ENCODE measurements at regions not wholly inside any gene's neighbourhood (a gene's known extent, or its start where the extent isn't known, plus 50 kb on each side); places are given as distances from the start of the nearest gene placed in this dataset.

GRCh38 chr2:128690869-128691268 lies 372.2 kb upstream of the HS6ST1 start:
- WGBS, 2 experiments (ENCODE audit: insufficient coverage in 2 of 2): 83 to 87% methylated on average over 5 to 9 of the region's 9 CpGs
- Histone ChIP-seq H3K4me3 (ENCODE audit: extremely low read depth, insufficient read depth, low read length, poor library complexity, severe bottlenecking) (no peak overlapping the region), H3K36me3 (ENCODE audit: control insufficient read depth, insufficient read depth, low read length) (no peaks in the 10 kb centered on the region), H3K4me1 (ENCODE audit: control insufficient read depth, insufficient read depth, low read length, poor library complexity, severe bottlenecking) (no peaks in the 10 kb centered on the region), H3K9me3 (ENCODE audit: control insufficient read depth, low read length) (no peaks in the 10 kb centered on the region), H3K27ac (ENCODE audit: low read depth, low read length, severe bottlenecking) (no peak overlapping the region)

- H3K4me1 ChIP-seq (ENCODE audit: control insufficient read depth, insufficient read depth, low read length, poor library complexity, severe bottlenecking): no peaks in the 10 kb centered on the region
- no peaks in the 10 kb centered on the region for H3K36me3 ChIP-seq (ENCODE audit: control insufficient read depth, insufficient read depth, low read length)
- 53 to 54% methylated on average over 4 to 5 of the region's 6 CpGs for WGBS, 2 experiments (ENCODE audit: insufficient coverage in 2 of 2)
- no peaks in the 10 kb centered on the region for H3K9me3 ChIP-seq (ENCODE audit: control insufficient read depth, low read length)
- H3K4me3 ChIP-seq (ENCODE audit: extremely low read depth, insufficient read depth, low read length, poor library complexity, severe bottlenecking): no peak overlapping the region
- H3K27ac ChIP-seq (ENCODE audit: low read depth, low read length, severe bottlenecking): no peak overlapping the region
These were observed 372.9 kb upstream of the HS6ST1 start for GRCh38 chr2:128691526-128691925.

- 93 to 94% methylated on average over 13 to 14 of the region's 15 CpGs for WGBS, 2 experiments (ENCODE audit: insufficient coverage in 2 of 2)
- no peaks in the 10 kb centered on the region for H3K4me1 ChIP-seq (ENCODE audit: control insufficient read depth, insufficient read depth, low read length, poor library complexity, severe bottlenecking)
These were observed 374.5 kb upstream of the HS6ST1 start for GRCh38 chr2:128692895-128693742.

GRCh38 chr2:128693743-128694029 lies 375.0 kb upstream of the HS6ST1 start:
- WGBS, 2 experiments (ENCODE audit: insufficient coverage in 2 of 2): 94 to 98% methylated on average over 7 of the region's 7 CpGs
- no peak overlapping the region for H3K4me3 ChIP-seq (ENCODE audit: extremely low read depth, insufficient read depth, low read length, poor library complexity, severe bottlenecking)
- no peak overlapping the region for H3K27ac ChIP-seq (ENCODE audit: low read depth, low read length, severe bottlenecking)
- no peaks in the 10 kb centered on the region for H3K9me3 ChIP-seq (ENCODE audit: control insufficient read depth, low read length)
- no peaks in the 10 kb centered on the region for H3K36me3 ChIP-seq (ENCODE audit: control insufficient read depth, insufficient read depth, low read length)
- H3K4me1 ChIP-seq (ENCODE audit: control insufficient read depth, insufficient read depth, low read length, poor library complexity, severe bottlenecking): no peaks in the 10 kb centered on the region

More at GRCh38 chr2:128692895-128693742, 374.5 kb upstream of the HS6ST1 start:
- no peaks in the 10 kb centered on the region for H3K9me3 ChIP-seq (ENCODE audit: control insufficient read depth, low read length)
- H3K36me3 ChIP-seq (ENCODE audit: control insufficient read depth, insufficient read depth, low read length): no peaks in the 10 kb centered on the region
- H3K27ac ChIP-seq (ENCODE audit: low read depth, low read length, severe bottlenecking): no peak overlapping the region
- H3K4me3 ChIP-seq (ENCODE audit: extremely low read depth, insufficient read depth, low read length, poor library complexity, severe bottlenecking): no peak overlapping the region

GRCh38 chr2:128695646-128696220 lies 377.1 kb upstream of the HS6ST1 start:
- Histone ChIP-seq H3K4me3 (ENCODE audit: extremely low read depth, insufficient read depth, low read length, poor library complexity, severe bottlenecking) (no peak overlapping the region), H3K36me3 (ENCODE audit: control insufficient read depth, insufficient read depth, low read length) (no peaks in the 10 kb centered on the region), H3K4me1 (ENCODE audit: control insufficient read depth, insufficient read depth, low read length, poor library complexity, severe bottlenecking) (no peaks in the 10 kb centered on the region), H3K9me3 (ENCODE audit: control insufficient read depth, low read length) (no peaks in the 10 kb centered on the region), H3K27ac (ENCODE audit: low read depth, low read length, severe bottlenecking) (no peak overlapping the region)
- WGBS, 2 experiments (ENCODE audit: insufficient coverage in 2 of 2): 81 to 87% methylated on average over 7 to 8 of the region's 8 CpGs

- no peak overlapping the region for H3K4me3 ChIP-seq (ENCODE audit: extremely low read depth, insufficient read depth, low read length, poor library complexity, severe bottlenecking)
- H3K9me3 ChIP-seq (ENCODE audit: control insufficient read depth, low read length): no peaks in the 10 kb centered on the region
- 95 to 100% methylated on average over 3 to 5 of the region's 6 CpGs for WGBS, 2 experiments (ENCODE audit: insufficient coverage in 2 of 2)
- H3K36me3 ChIP-seq (ENCODE audit: control insufficient read depth, insufficient read depth, low read length): no peaks in the 10 kb centered on the region
- no peaks in the 10 kb centered on the region for H3K4me1 ChIP-seq (ENCODE audit: control insufficient read depth, insufficient read depth, low read length, poor library complexity, severe bottlenecking)
- H3K27ac ChIP-seq (ENCODE audit: low read depth, low read length, severe bottlenecking): no peak overlapping the region
These were observed 377.8 kb upstream of the HS6ST1 start for GRCh38 chr2:128696421-128696820.

- no peak overlapping the region for H3K27ac ChIP-seq (ENCODE audit: low read depth, low read length, severe bottlenecking)
- no peak overlapping the region for H3K4me3 ChIP-seq (ENCODE audit: extremely low read depth, insufficient read depth, low read length, poor library complexity, severe bottlenecking)
- peaks cover 7% of the 10 kb centered on the region for H3K9me3 ChIP-seq (ENCODE audit: control insufficient read depth, low read length)
- H3K4me1 ChIP-seq (ENCODE audit: control insufficient read depth, insufficient read depth, low read length, poor library complexity, severe bottlenecking): no peaks in the 10 kb centered on the region
- WGBS, 2 experiments (ENCODE audit: insufficient coverage in 2 of 2): no CpG with 5 or more reads among the region's 2 CpGs
- H3K36me3 ChIP-seq (ENCODE audit: control insufficient read depth, insufficient read depth, low read length): no peaks in the 10 kb centered on the region
These were observed 382.8 kb upstream of the HS6ST1 start for GRCh38 chr2:128701418-128701817.

GRCh38 chr2:128702616-128703015 lies 383.9 kb upstream of the HS6ST1 start:
- Histone ChIP-seq H3K9me3 (ENCODE audit: control insufficient read depth, low read length) (peaks cover 18% of the 10 kb centered on the region), H3K27ac (ENCODE audit: low read depth, low read length, severe bottlenecking) (no peak overlapping the region), H3K36me3 (ENCODE audit: control insufficient read depth, insufficient read depth, low read length) (no peaks in the 10 kb centered on the region), H3K4me3 (ENCODE audit: extremely low read depth, insufficient read depth, low read length, poor library complexity, severe bottlenecking) (no peak overlapping the region), H3K4me1 (ENCODE audit: control insufficient read depth, insufficient read depth, low read length, poor library complexity, severe bottlenecking) (no peaks in the 10 kb centered on the region)
- no CpG with 5 or more reads among the region's 1 CpG for WGBS, 2 experiments (ENCODE audit: insufficient coverage in 2 of 2)

- Histone ChIP-seq H3K4me1 (ENCODE audit: control insufficient read depth, insufficient read depth, low read length, poor library complexity, severe bottlenecking) (no peaks in the 10 kb centered on the region), H3K27ac (ENCODE audit: low read depth, low read length, severe bottlenecking) (no peak overlapping the region), H3K9me3 (ENCODE audit: control insufficient read depth, low read length) (peaks cover 30% of the 10 kb centered on the region), H3K36me3 (ENCODE audit: control insufficient read depth, insufficient read depth, low read length) (no peaks in the 10 kb centered on the region), H3K4me3 (ENCODE audit: extremely low read depth, insufficient read depth, low read length, poor library complexity, severe bottlenecking) (no peak overlapping the region)
These were observed 389.6 kb upstream of the HS6ST1 start for GRCh38 chr2:128708106-128708816.

- H3K36me3 ChIP-seq (ENCODE audit: control insufficient read depth, insufficient read depth, low read length): no peaks in the 10 kb centered on the region
- H3K27ac ChIP-seq (ENCODE audit: low read depth, low read length, severe bottlenecking): no peak overlapping the region
- peaks cover 26% of the 10 kb centered on the region for H3K9me3 ChIP-seq (ENCODE audit: control insufficient read depth, low read length)
- WGBS, 2 experiments (ENCODE audit: insufficient coverage in 2 of 2): 92 to 100% methylated on average over 2 to 4 of the region's 5 CpGs
- H3K4me1 ChIP-seq (ENCODE audit: control insufficient read depth, insufficient read depth, low read length, poor library complexity, severe bottlenecking): no peaks in the 10 kb centered on the region
- H3K4me3 ChIP-seq (ENCODE audit: extremely low read depth, insufficient read depth, low read length, poor library complexity, severe bottlenecking): no peak overlapping the region
These were observed 391.6 kb upstream of the HS6ST1 start for GRCh38 chr2:128710242-128710641.

GRCh38 chr2:128710729-128711128 lies 392.1 kb upstream of the HS6ST1 start:
- Histone ChIP-seq H3K9me3 (ENCODE audit: control insufficient read depth, low read length) (peaks cover 25% of the 10 kb centered on the region), H3K4me3 (ENCODE audit: extremely low read depth, insufficient read depth, low read length, poor library complexity, severe bottlenecking) (no peak overlapping the region), H3K4me1 (ENCODE audit: control insufficient read depth, insufficient read depth, low read length, poor library complexity, severe bottlenecking) (no peaks in the 10 kb centered on the region), H3K36me3 (ENCODE audit: control insufficient read depth, insufficient read depth, low read length) (no peaks in the 10 kb centered on the region), H3K27ac (ENCODE audit: low read depth, low read length, severe bottlenecking) (no peak overlapping the region)
- no CpG with 5 or more reads among the region's 2 CpGs for WGBS, 2 experiments (ENCODE audit: insufficient coverage in 2 of 2)
